Mesenchymal stem cell (in vitro differentiated cells and primary cell): ENCODE measurements at regions not wholly inside any gene's neighbourhood (a gene's known extent, or its start where the extent isn't known, plus 50 kb on each side); places are given as distances from the start of the nearest gene placed in this dataset.

ENCODE experiments used
- DNase-seq: peaks from one replicate; pipeline ENCODE4 v3.0.0-alpha.2; 2013
- H2AFZ ChIP-seq: one replicate; pipeline ENCODE4 v1.6.1; 2013; ENCODE audit warnings: low read depth, mild to moderate bottlenecking, control low read depth, inconsistent platforms, low read length, moderate library complexity
- H2AK5ac ChIP-seq: 2 replicates; pipeline ENCODE4 v1.6.1; 2013; ENCODE audit warnings: low read length, moderate library complexity, mild to moderate bottlenecking, inconsistent platforms; ENCODE audit not compliant: severe bottlenecking
- H2BK120ac ChIP-seq: one replicate; pipeline ENCODE4 v1.6.1; 2013; ENCODE audit warnings: low read depth, mild to moderate bottlenecking, inconsistent platforms, low read length, moderate library complexity
- H2BK12ac ChIP-seq, 2 experiments: one replicate each; pipeline ENCODE4 v1.6.1; 2013; ENCODE audit warnings: inconsistent platforms in 2 of 2, low read length in 2 of 2, mild to moderate bottlenecking in 2 of 2, moderate library complexity in 2 of 2, control low read depth in 1 of 2
- H2BK15ac ChIP-seq: one replicate; pipeline ENCODE4 v1.6.1; 2013; ENCODE audit warnings: mild to moderate bottlenecking, low read depth, inconsistent platforms; ENCODE audit not compliant: poor library complexity, severe bottlenecking
- H2BK5ac ChIP-seq: 2 replicates; pipeline ENCODE4 v1.6.1; 2013; ENCODE audit warnings: low read depth, mild to moderate bottlenecking, low read length, control low read depth, inconsistent platforms; ENCODE audit not compliant: poor library complexity, severe bottlenecking
- H3K14ac ChIP-seq, 2 experiments: one replicate each; pipeline ENCODE4 v1.6.1; 2013; ENCODE audit warnings: inconsistent platforms in 2 of 2, low read length in 2 of 2, control low read depth in 1 of 2, mild to moderate bottlenecking in 1 of 2, moderate library complexity in 1 of 2
- H3K18ac ChIP-seq, 2 experiments: one replicate each; pipeline ENCODE4 v1.6.1; 2013; ENCODE audit warnings: inconsistent platforms in 2 of 2, low read length in 2 of 2, control low read depth in 1 of 2, low read depth in 1 of 2, mild to moderate bottlenecking in 1 of 2
- H3K23ac ChIP-seq, 2 experiments: one replicate each; pipeline ENCODE4 v1.6.1; 2013; ENCODE audit warnings: inconsistent platforms in 2 of 2, low read length in 2 of 2, mild to moderate bottlenecking in 2 of 2, moderate library complexity in 2 of 2, control low read depth in 1 of 2
- H3K27ac ChIP-seq: 2 replicates; pipeline ENCODE4 v1.5.1; 2013; ENCODE audit warnings: mild to moderate bottlenecking, moderate library complexity, low read length, control low read depth, inconsistent platforms; ENCODE audit not compliant: poor library complexity, severe bottlenecking
- H3K27me3 ChIP-seq, 2 experiments: 2 replicates each; pipeline versions ENCODE4 v1.6.1 to v1.7.0; 2013; ENCODE audit warnings: low read length in 2 of 2, mild to moderate bottlenecking in 2 of 2, moderate library complexity in 2 of 2, control low read depth in 1 of 2, inconsistent platforms in 1 of 2; ENCODE audit not compliant: control insufficient read depth in 1 of 2, insufficient read depth in 1 of 2
- H3K36me3 ChIP-seq, 2 experiments: 2 replicates each; pipeline versions ENCODE4 v1.6.1 to v1.7.0; 2013; ENCODE audit warnings: low read length in 2 of 2, control low read depth in 1 of 2, inconsistent platforms in 1 of 2, low read depth in 1 of 2, mild to moderate bottlenecking in 1 of 2; ENCODE audit not compliant: insufficient read depth in 2 of 2, control insufficient read depth in 1 of 2
- H3K4ac ChIP-seq, 2 experiments: one replicate each; pipeline ENCODE4 v1.6.1; 2013; ENCODE audit warnings: inconsistent platforms in 2 of 2, low read length in 2 of 2, mild to moderate bottlenecking in 2 of 2, moderate library complexity in 2 of 2, control low read depth in 1 of 2, low read depth in 1 of 2
- H3K4me1 ChIP-seq: 2 replicates; pipeline ENCODE4 v1.6.1; 2013; ENCODE audit warnings: low read depth, low read length, control low read depth; ENCODE audit not compliant: control insufficient read depth, insufficient read depth
- H3K4me2 ChIP-seq: 2 replicates; pipeline ENCODE4 v1.6.1; 2013; ENCODE audit warnings: low read length, mild to moderate bottlenecking, inconsistent platforms; ENCODE audit not compliant: poor library complexity, severe bottlenecking
- H3K4me3 ChIP-seq, 2 experiments: 2 replicates each; pipeline versions ENCODE4 v1.5.1 to v1.7.0; 2013; ENCODE audit warnings: low read length in 2 of 2, mild to moderate bottlenecking in 2 of 2, control low read depth in 1 of 2, low read depth in 1 of 2; ENCODE audit not compliant: insufficient read depth in 1 of 2
- H3K79me1 ChIP-seq: replicated peaks from 2 replicates; pipeline ENCODE4 v1.6.1; 2013; ENCODE audit warnings: mild to moderate bottlenecking, control low read depth, low read length, inconsistent platforms; ENCODE audit not compliant: poor library complexity, severe bottlenecking
- H3K9ac ChIP-seq: 2 replicates; pipeline ENCODE4 v1.7.0; 2013; ENCODE audit warnings: mild to moderate bottlenecking, low read length, moderate library complexity
- H3K9me3 ChIP-seq: 2 replicates; pipeline ENCODE4 v1.7.0; 2013; ENCODE audit warnings: mild to moderate bottlenecking, low read length; ENCODE audit not compliant: control insufficient read depth
- H4K8ac ChIP-seq: one replicate; pipeline ENCODE4 v1.6.1; 2013; ENCODE audit warnings: inconsistent platforms, mild to moderate bottlenecking, low read length, moderate library complexity
- H4K91ac ChIP-seq: one replicate; pipeline ENCODE4 v1.6.1; 2013; ENCODE audit warnings: mild to moderate bottlenecking, low read length, inconsistent platforms
- WGBS: methylation state at CpG from one replicate; pipeline ENCODE4 v1.1.7; 2013; ENCODE audit warnings: mixed read lengths; 5-methylcytosine and 5-hydroxymethylcytosine counted together

- Histone ChIP-seq H2BK12ac (no peak overlapping the region), H3K9ac (no peak overlapping the region), H3K79me1 (no peaks in the 10 kb centered on the region), H3K4me3 (no peak overlapping the region), H2AK5ac (no peak overlapping the region), H3K27ac (no peak overlapping the region), H3K36me3 (no peaks in the 10 kb centered on the region), H3K14ac (no peak overlapping the region), H3K9me3 (peaks cover 7% of the 10 kb centered on the region), H2BK5ac (no peak overlapping the region), H3K4ac (no peak overlapping the region), H3K23ac (no peak overlapping the region), H3K4me1 (peaks cover 3% of the 10 kb centered on the region), H3K18ac (no peak overlapping the region), H4K8ac (no peak overlapping the region), H2BK15ac (no peak overlapping the region), H2AFZ (no peak overlapping the region), H3K27me3 (no peaks in the 10 kb centered on the region), H3K4me2 (no peak overlapping the region), H4K91ac (no peak overlapping the region), H2BK120ac (no peak overlapping the region)
- 91% methylated on average over 3 of the region's 4 CpGs for WGBS
- DNase-seq: no peak
Measured at GRCh38 chr9:2262386-2263071, 247.4 kb downstream of the SMARCA2 start.

DNA sequence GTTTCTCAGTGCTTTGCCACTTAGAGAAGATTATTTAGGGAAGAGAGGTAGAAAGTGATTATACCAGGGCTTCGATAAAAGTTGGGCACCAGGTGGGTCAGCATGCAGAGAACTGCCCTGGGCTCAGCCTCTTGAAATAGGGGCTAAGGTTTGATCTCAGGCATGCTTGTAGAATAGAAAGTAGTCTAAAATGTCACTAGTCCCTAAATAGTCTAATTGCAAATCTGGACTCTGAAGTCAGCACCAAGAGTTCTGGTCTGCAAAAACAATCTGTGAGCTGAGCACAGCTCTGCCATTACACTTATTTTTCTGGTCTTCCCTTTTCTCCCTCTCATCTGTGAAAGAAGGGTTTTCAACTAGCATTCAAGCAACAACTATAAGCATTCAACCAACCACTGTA, 248.0 kb downstream of the SMARCA2 start:
- H3K79me1 ChIP-seq: no peaks in the 10 kb centered on the region
- no peak overlapping the region for H2BK12ac ChIP-seq
- no peak overlapping the region for H3K14ac ChIP-seq
- DNase-seq: no peak
- H3K27ac ChIP-seq: no peak overlapping the region
- no peaks in the 10 kb centered on the region for H3K36me3 ChIP-seq
- peaks cover 3% of the 10 kb centered on the region for H3K4me1 ChIP-seq
- H3K18ac ChIP-seq: no peak overlapping the region
- no peak overlapping the region for H3K4me2 ChIP-seq
- no peak overlapping the region for H4K91ac ChIP-seq
- peaks cover 7% of the 10 kb centered on the region for H3K9me3 ChIP-seq
- no peak overlapping the region for H2BK120ac ChIP-seq
- H3K9ac ChIP-seq: no peak overlapping the region
- H2BK15ac ChIP-seq: no peak overlapping the region
- 94% methylated on average over 1 of the region's 1 CpG for WGBS
- no peak overlapping the region for H4K8ac ChIP-seq
- no peak overlapping the region for H2AFZ ChIP-seq
- no peak overlapping the region for H3K4me3 ChIP-seq
- H3K27me3 ChIP-seq: no peaks in the 10 kb centered on the region
- no peak overlapping the region for H3K23ac ChIP-seq
- H3K4ac ChIP-seq: no peak overlapping the region
- no peak overlapping the region for H2BK5ac ChIP-seq
- no peak overlapping the region for H2AK5ac ChIP-seq

DNA sequence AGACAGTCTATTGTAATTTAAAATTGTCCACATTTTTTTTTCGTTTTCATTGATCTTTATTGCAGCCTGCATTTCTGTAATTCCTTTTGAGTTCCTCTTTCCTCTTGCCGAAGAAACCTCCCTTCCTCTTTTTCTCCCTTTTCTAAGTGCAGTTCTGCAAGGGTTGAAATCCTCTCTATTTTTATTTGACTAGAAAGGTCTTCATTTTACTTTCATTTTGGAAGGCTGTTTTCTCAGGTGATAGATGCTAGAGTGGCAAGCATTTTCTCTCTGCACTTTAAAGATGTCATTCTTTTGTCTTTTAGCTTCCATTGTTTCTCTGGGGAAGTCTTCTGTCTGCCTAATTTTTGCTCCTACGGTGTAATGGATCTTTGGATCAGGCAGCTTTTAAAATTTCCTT, 248.5 kb downstream of the SMARCA2 start:
- no peak overlapping the region for H3K4me2 ChIP-seq
- no peak for DNase-seq
- H3K27ac ChIP-seq: no peak overlapping the region
- H3K4ac ChIP-seq: no peak overlapping the region
- no peaks in the 10 kb centered on the region for H3K27me3 ChIP-seq
- no peak overlapping the region for H4K8ac ChIP-seq
- H3K18ac ChIP-seq: no peak overlapping the region
- H3K36me3 ChIP-seq: no peaks in the 10 kb centered on the region
- H2BK120ac ChIP-seq: no peak overlapping the region
- no peak overlapping the region for H2BK15ac ChIP-seq
- H3K4me3 ChIP-seq: no peak overlapping the region
- H3K9me3 ChIP-seq: peaks cover 7% of the 10 kb centered on the region
- H2AFZ ChIP-seq: no peak overlapping the region
- H3K9ac ChIP-seq: no peak overlapping the region
- no peak overlapping the region for H2BK5ac ChIP-seq
- no peak overlapping the region for H3K23ac ChIP-seq
- H3K14ac ChIP-seq: no peak overlapping the region
- H4K91ac ChIP-seq: no peak overlapping the region
- H3K4me1 ChIP-seq: peaks cover 3% of the 10 kb centered on the region
- H2AK5ac ChIP-seq: no peak overlapping the region
- WGBS: 38% methylated on average over 2 of the region's 3 CpGs
- no peaks in the 10 kb centered on the region for H3K79me1 ChIP-seq
- no peak overlapping the region for H2BK12ac ChIP-seq

- H3K4me1 ChIP-seq: peaks cover 3% of the 10 kb centered on the region
- no peak overlapping the region for H2BK12ac ChIP-seq
- H3K18ac ChIP-seq: no peak overlapping the region
- no peaks in the 10 kb centered on the region for H3K27me3 ChIP-seq
- H3K9me3 ChIP-seq: peaks cover 7% of the 10 kb centered on the region
- DNase-seq: no peak
- no peak overlapping the region for H3K4ac ChIP-seq
- 81% methylated on average over 8 of the region's 8 CpGs for WGBS
- no peak overlapping the region for H3K4me2 ChIP-seq
- H4K8ac ChIP-seq: no peak overlapping the region
- H3K23ac ChIP-seq: no peak overlapping the region
- H2BK15ac ChIP-seq: no peak overlapping the region
- H4K91ac ChIP-seq: no peak overlapping the region
- no peak overlapping the region for H3K14ac ChIP-seq
- H3K4me3 ChIP-seq: no peak overlapping the region
- no peaks in the 10 kb centered on the region for H3K36me3 ChIP-seq
- no peak overlapping the region for H3K27ac ChIP-seq
- H2BK5ac ChIP-seq: no peak overlapping the region
- no peak overlapping the region for H2AFZ ChIP-seq
- H2BK120ac ChIP-seq: no peak overlapping the region
- H2AK5ac ChIP-seq: no peak overlapping the region
- H3K79me1 ChIP-seq: no peaks in the 10 kb centered on the region
- no peak overlapping the region for H3K9ac ChIP-seq
Measured at GRCh38 chr9:2264081-2264480, 248.9 kb downstream of the SMARCA2 start.
